NCI-H2081 treated with DMSO at 0.1 percent for 48 hours (cell line): ENCODE measurements at regions not wholly inside any gene's neighbourhood (a gene's known extent, or its start where the extent isn't known, plus 50 kb on each side); places are given as distances from the start of the nearest gene placed in this dataset.
A peak's percentile ranks its signal among the peaks of the same experiment; 100 is the strongest.

Experiments used
- DNase-seq: peaks from one replicate; lab custom pipeline; 2025; lab: John Stamatoyannopoulos, UW

GRCh38 chr3:66165660-66166059, 55.1 kb upstream of the SLC25A26 start:
- DNase-seq: no peak

GRCh38 chr3:66164155-66164554, 56.6 kb upstream of the SLC25A26 start:
- DNase-seq: no peak

- DNase-seq: no peak
These were observed 57.6 kb upstream of the SLC25A26 start for GRCh38 chr3:66163222-66163621.

- no peak for DNase-seq
These were observed 58.0 kb upstream of the SLC25A26 start for GRCh38 chr3:66162766-66163165.

- DNase-seq: no peak
These were observed 61.7 kb upstream of the SLC25A26 start for GRCh38 chr3:66158933-66159683.

GRCh38 chr3:66154444-66154861, 66.3 kb upstream of the SLC25A26 start:
- no peak for DNase-seq

- DNase-seq: no peak
These were observed 67.0 kb upstream of the SLC25A26 start for GRCh38 chr3:66153481-66154443.

GRCh38 chr3:66152336-66152735, 68.5 kb upstream of the SLC25A26 start:
- no peak for DNase-seq

GRCh38 chr3:66150977-66151376, 69.8 kb upstream of the SLC25A26 start:
- DNase-seq: no peak

- no peak for DNase-seq
These were observed 71.5 kb upstream of the SLC25A26 start for GRCh38 chr3:66149269-66149668.

GRCh38 chr3:66145408-66145733, 75.4 kb upstream of the SLC25A26 start:
- no peak for DNase-seq

- DNase-seq: no peak
These were observed 76.0 kb upstream of the SLC25A26 start for GRCh38 chr3:66144568-66145407.

- no peak for DNase-seq
These were observed 78.7 kb upstream of the SLC25A26 start for GRCh38 chr3:66142079-66142478.

GRCh38 chr3:66140743-66141372, 79.9 kb upstream of the SLC25A26 start:
- no peak for DNase-seq

GRCh38 chr3:66140106-66140505, 80.7 kb upstream of the SLC25A26 start:
- DNase-seq: no peak

GRCh38 chr3:66139415-66139814, 81.4 kb upstream of the SLC25A26 start:
- no peak for DNase-seq

- DNase-seq: peak; percentile 21
These were observed 82.2 kb upstream of the SLC25A26 start for GRCh38 chr3:66138336-66139313.

- no peak for DNase-seq
These were observed 84.2 kb upstream of the SLC25A26 start for GRCh38 chr3:66136597-66136996.

- DNase-seq: no peak
These were observed 86.9 kb upstream of the SLC25A26 start for GRCh38 chr3:66133853-66134445.
